PC-3 (cell line): ENCODE measurements at regions not wholly inside any gene's neighbourhood (a gene's known extent, or its start where the extent isn't known, plus 50 kb on each side); places are given as distances from the start of the nearest gene placed in this dataset.

ENCODE experiments used
- ATAC-seq: fragments of 200-7000 bp; cut with Tn5 transposase; 2 replicates; pipeline ENCODE4 v1.9.1; 2020; ENCODE audit warnings: mild to moderate bottlenecking, moderate library complexity
- BruUV-seq: library from RNA; stranded (reverse); fragments of 400-500 nt; replicated peaks from 2 replicates; lab custom pipeline; 2021; lab: Mats Ljungman, UMichigan
- CTCF ChIA-PET: fragments of 300-600 bp; sonication (Branson Sonifier 250); formaldehyde crosslinking; loops from one replicate; lab custom pipeline; 2022; ENCODE audit warnings: antibody characterized with exemption; lab: Charles Lee
- POLR2A ChIA-PET: fragments of 300-600 bp; sonication (Branson Sonifier 250); formaldehyde crosslinking; loops from one replicate; lab custom pipeline; 2022; ENCODE audit warnings: antibody characterized with exemption; ENCODE audit not compliant: unreplicated experiment; lab: Charles Lee
- DNase-seq: peaks from one replicate; pipeline ENCODE4 v3.0.0-alpha.2; 2015
- H2AFZ ChIP-seq: fragments of 300-600 bp; sonication (generic); 2 replicates; pipeline ENCODE4 v1.6.0; 2016; ENCODE audit warnings: antibody characterized with exemption, low read length
- H3F3A ChIP-seq: fragments of 300-600 bp; sonication (generic); one replicate; pipeline ENCODE4 v1.6.0; 2017; ENCODE audit warnings: antibody characterized with exemption, low read length, control low read depth, mild to moderate bottlenecking; ENCODE audit not compliant: unreplicated experiment
- H3K27ac ChIP-seq: fragments of 300-600 bp; sonication (generic); 2 replicates; pipeline ENCODE4 v1.5.1; 2016; ENCODE audit warnings: mild to moderate bottlenecking, low read length
- H3K27me3 ChIP-seq: fragments of 300-600 bp; sonication (generic); 2 replicates; pipeline ENCODE4 v1.6.1; 2016; ENCODE audit warnings: low read length, mixed read lengths
- H3K36me3 ChIP-seq: fragments of 300-600 bp; sonication (generic); 2 replicates; pipeline ENCODE4 v1.6.1; 2016; ENCODE audit warnings: low read depth, mixed run types, low read length, mixed read lengths
- H3K4me1 ChIP-seq: fragments of 300-600 bp; sonication (generic); 2 replicates; pipeline ENCODE4 v1.5.1; 2016; ENCODE audit warnings: low read length; ENCODE audit not compliant: insufficient read depth
- H3K4me2 ChIP-seq: fragments of 300-600 bp; sonication (generic); 2 replicates; pipeline ENCODE4 v1.6.0; 2016; ENCODE audit warnings: low read length
- H3K4me3 ChIP-seq: fragments of 300-600 bp; sonication (generic); 2 replicates; pipeline ENCODE4 v1.5.1; 2016; ENCODE audit warnings: mild to moderate bottlenecking, low read length, mixed read lengths
- H3K79me2 ChIP-seq: fragments of 300-600 bp; sonication (generic); 2 replicates; pipeline ENCODE4 v1.6.1; 2017; ENCODE audit warnings: low read length, mixed read lengths
- H3K9ac ChIP-seq: fragments of 300-600 bp; sonication (generic); 2 replicates; pipeline ENCODE4 v1.6.0; 2016; ENCODE audit warnings: mild to moderate bottlenecking, low read length
- H3K9me2 ChIP-seq: fragments of 300-600 bp; sonication (generic); replicated peaks from 2 replicates; pipeline ENCODE4 v1.6.1; 2016; ENCODE audit warnings: mixed run types, low read length, mixed read lengths
- H3K9me3 ChIP-seq: fragments of 300-600 bp; sonication (generic); 2 replicates; pipeline ENCODE4 v1.6.1; 2016; ENCODE audit warnings: low read length, mixed read lengths
- H4K20me1 ChIP-seq: fragments of 300-600 bp; sonication (generic); 2 replicates; pipeline ENCODE4 v1.6.1; 2016; ENCODE audit warnings: low read length, mixed read lengths
- EZH2 ChIP-seq: fragments of 300-600 bp; sonication (generic); IDR thresholded peaks from one replicate; pipeline ENCODE4 v1.6.1; 2017; ENCODE audit warnings: antibody characterized with exemption, mild to moderate bottlenecking, low read length; ENCODE audit not compliant: unreplicated experiment
- EZH2phosphoT487 ChIP-seq: fragments of 300-600 bp; sonication (generic); IDR thresholded peaks from 2 replicates; pipeline ENCODE4 v1.6.1; 2018; ENCODE audit warnings: mild to moderate bottlenecking, antibody characterized with exemption, low read length, borderline replicate concordance
- intact Hi-C: fragments of 100-400 bp; cut with micrococcal nuclease; formaldehyde crosslinking; loops from 2 replicates; pipeline ENCODE4 v1.9.0; 2023
- TF ChIP-seq, protein P1 (sequence below): fragments of 300-600 bp; sonication (generic); conservative IDR thresholded peaks from 2 replicates; pipeline ENCODE4 v1.5.1; 2017; ENCODE audit warnings: antibody characterized with exemption, low read depth, mild to moderate bottlenecking, low read length

DNA sequence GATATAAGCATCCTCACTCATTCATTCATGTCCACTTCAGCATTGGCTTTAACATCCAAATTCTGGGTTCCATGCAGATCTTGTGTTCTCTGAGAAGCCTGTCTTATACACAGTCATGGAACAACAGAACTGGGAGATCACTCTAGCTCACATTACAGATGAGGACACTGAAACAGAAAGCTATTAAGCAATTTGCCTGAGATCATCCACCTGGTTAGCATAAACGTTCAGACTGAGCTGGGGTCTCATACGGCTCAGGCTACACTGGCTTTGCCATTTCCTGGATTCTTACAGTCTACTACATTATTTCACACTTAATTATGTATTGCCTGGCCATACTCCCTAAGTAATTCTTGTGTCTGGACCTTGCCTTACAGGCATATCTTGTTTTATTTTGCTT, 169.4 kb upstream of the FANCL start:
- no peaks in the 10 kb centered on the region for H3K36me3 ChIP-seq
- TF ChIP-seq EZH2phosphoT487, result no peak
- no peak for TF ChIP-seq EZH2
- TF ChIP-seq, protein P1, sequence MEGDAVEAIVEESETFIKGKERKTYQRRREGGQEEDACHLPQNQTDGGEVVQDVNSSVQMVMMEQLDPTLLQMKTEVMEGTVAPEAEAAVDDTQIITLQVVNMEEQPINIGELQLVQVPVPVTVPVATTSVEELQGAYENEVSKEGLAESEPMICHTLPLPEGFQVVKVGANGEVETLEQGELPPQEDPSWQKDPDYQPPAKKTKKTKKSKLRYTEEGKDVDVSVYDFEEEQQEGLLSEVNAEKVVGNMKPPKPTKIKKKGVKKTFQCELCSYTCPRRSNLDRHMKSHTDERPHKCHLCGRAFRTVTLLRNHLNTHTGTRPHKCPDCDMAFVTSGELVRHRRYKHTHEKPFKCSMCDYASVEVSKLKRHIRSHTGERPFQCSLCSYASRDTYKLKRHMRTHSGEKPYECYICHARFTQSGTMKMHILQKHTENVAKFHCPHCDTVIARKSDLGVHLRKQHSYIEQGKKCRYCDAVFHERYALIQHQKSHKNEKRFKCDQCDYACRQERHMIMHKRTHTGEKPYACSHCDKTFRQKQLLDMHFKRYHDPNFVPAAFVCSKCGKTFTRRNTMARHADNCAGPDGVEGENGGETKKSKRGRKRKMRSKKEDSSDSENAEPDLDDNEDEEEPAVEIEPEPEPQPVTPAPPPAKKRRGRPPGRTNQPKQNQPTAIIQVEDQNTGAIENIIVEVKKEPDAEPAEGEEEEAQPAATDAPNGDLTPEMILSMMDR, result no peak
- ATAC-seq, result no peak
- DNase-seq, result no peak
- H3K79me2 ChIP-seq, result no peaks in the 10 kb centered on the region
- no peak overlapping the region for H3K4me2 ChIP-seq
- POLR2A ChIA-PET, result no interaction called here
- H3K9me2 ChIP-seq, result no peaks in the 10 kb centered on the region
- no peaks in the 10 kb centered on the region for H4K20me1 ChIP-seq
- H3K27me3 ChIP-seq, result no peaks in the 10 kb centered on the region
- H3K4me3 ChIP-seq, result no peak overlapping the region
- no peaks in the 10 kb centered on the region for H3K4me1 ChIP-seq
- BruUV-seq, result no TSS peak
- no peak overlapping the region for H3K27ac ChIP-seq
- intact Hi-C loops, result no loop called here
- CTCF ChIA-PET, result no interaction called here
- H3K9me3 ChIP-seq, result no peaks in the 10 kb centered on the region
- no peak overlapping the region for H2AFZ ChIP-seq
- H3K9ac ChIP-seq, result no peak overlapping the region
- no peaks in the 10 kb centered on the region for H3F3A ChIP-seq

DNA sequence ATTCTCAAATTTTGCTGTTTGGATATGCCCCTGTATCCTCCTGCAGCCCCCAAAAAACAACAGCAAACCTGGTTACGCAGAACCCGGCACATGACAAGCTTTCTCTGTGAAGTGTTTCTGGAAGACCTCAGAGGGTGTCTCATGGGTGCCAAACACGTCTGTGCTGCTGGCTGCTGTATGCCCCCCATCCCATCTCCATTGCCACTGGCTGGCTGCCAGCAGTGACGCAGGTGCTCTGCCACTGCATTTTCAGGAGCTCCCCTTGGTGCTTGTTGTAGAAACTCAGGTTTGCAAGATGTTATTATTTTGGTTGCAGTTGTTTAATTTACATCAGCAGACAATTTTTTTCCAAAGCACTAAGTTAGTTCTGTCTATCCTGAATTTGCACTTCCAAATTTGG, 166.4 kb upstream of the FANCL start:
- H3K79me2 ChIP-seq, result no peaks in the 10 kb centered on the region
- no peak overlapping the region for H3K4me2 ChIP-seq
- no TSS peak for BruUV-seq
- H3K9me3 ChIP-seq, result no peaks in the 10 kb centered on the region
- no peak overlapping the region for H3K4me3 ChIP-seq
- no peak for DNase-seq
- CTCF ChIA-PET, result no interaction called here
- intact Hi-C loops, result no loop called here
- no peak overlapping the region for H2AFZ ChIP-seq
- H3K36me3 ChIP-seq, result no peaks in the 10 kb centered on the region
- no peak for TF ChIP-seq EZH2phosphoT487
- H3K27me3 ChIP-seq, result no peaks in the 10 kb centered on the region
- no peaks in the 10 kb centered on the region for H3K9me2 ChIP-seq
- no peaks in the 10 kb centered on the region for H3K4me1 ChIP-seq
- POLR2A ChIA-PET, result no interaction called here
- no peak overlapping the region for H3K9ac ChIP-seq
- no peaks in the 10 kb centered on the region for H4K20me1 ChIP-seq
- H3F3A ChIP-seq, result no peaks in the 10 kb centered on the region
- H3K27ac ChIP-seq, result no peak overlapping the region
- ATAC-seq, result no peak

DNA sequence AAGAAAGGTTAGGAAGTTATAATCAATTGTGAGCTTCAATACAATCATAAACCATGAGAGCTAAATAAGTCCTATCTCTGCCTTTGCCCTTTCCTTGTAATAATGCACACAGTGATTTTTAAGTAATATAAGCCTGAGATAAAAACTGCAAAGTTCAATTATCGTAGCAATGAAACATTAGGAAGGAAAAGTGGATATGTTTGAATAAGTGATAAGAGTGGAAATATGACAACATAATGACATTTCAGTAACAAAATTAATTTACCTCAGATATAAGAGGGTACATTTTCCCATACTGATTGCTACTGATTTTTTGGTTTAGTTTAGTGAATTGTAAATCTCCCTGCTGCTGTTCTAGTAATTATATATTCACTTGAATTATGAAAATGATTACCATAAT, 164.2 kb upstream of the FANCL start:
- Histone ChIP-seq H2AFZ (no peak overlapping the region), H3F3A (no peaks in the 10 kb centered on the region), H3K4me2 (no peak overlapping the region), H3K4me1 (no peaks in the 10 kb centered on the region), H3K9ac (no peak overlapping the region), H3K36me3 (no peaks in the 10 kb centered on the region), H3K27ac (no peak overlapping the region), H3K9me2 (no peaks in the 10 kb centered on the region), H3K4me3 (no peak overlapping the region), H3K27me3 (no peaks in the 10 kb centered on the region), H4K20me1 (no peaks in the 10 kb centered on the region), H3K79me2 (no peaks in the 10 kb centered on the region), H3K9me3 (no peaks in the 10 kb centered on the region)
- ATAC-seq (no peak), DNase-seq (no peak)
- no TSS peak for BruUV-seq
- ChIA-PET CTCF (no interaction called here), POLR2A (interaction anchor here (0.5 kb wide), 1 partner anchor 62 kb away, joined by 8 read pairs; no protein-coding TSS in a partner anchor)
- TF ChIP-seq, protein P1, result no peak
- TF ChIP-seq EZH2 (no peak), EZH2phosphoT487 (no peak)
- intact Hi-C loops, result no loop called here
